ENCODE measurements at regions not wholly inside any gene's neighbourhood (a gene's known extent, or its start where the extent isn't known, plus 50 kb on each side); places are given as distances from the start of the nearest gene placed in this dataset.

- no peak for DNase-seq
These were observed 132.0 kb downstream of the RFLNA start for GRCh38 chr12:124426594-124427555.

GRCh38 chr12:124425667-124426066 is 130.8 kb downstream of the RFLNA start:
- no peak for DNase-seq

- no peak for DNase-seq
These were observed 129.6 kb downstream of the RFLNA start for GRCh38 chr12:124424516-124424905.

- no peak for DNase-seq
These were observed 129.0 kb downstream of the RFLNA start for GRCh38 chr12:124423761-124424515.

GRCh38 chr12:124422570-124423523 is 128.0 kb downstream of the RFLNA start:
- DNase-seq: peak; percentile 92

- DNase-seq: no peak
These were observed 127.3 kb downstream of the RFLNA start for GRCh38 chr12:124422142-124422569.

GRCh38 chr12:124420996-124421674 is 126.2 kb downstream of the RFLNA start:
- DNase-seq: no peak

- DNase-seq: no peak
These were observed 125.4 kb downstream of the RFLNA start for GRCh38 chr12:124420041-124420995.

- no peak for DNase-seq
These were observed 124.6 kb downstream of the RFLNA start for GRCh38 chr12:124419292-124420040.

GRCh38 chr12:124418791-124419190 is 123.9 kb downstream of the RFLNA start:
- DNase-seq: no peak

GRCh38 chr12:124418156-124418555 is 123.3 kb downstream of the RFLNA start:
- DNase-seq: no peak

GRCh38 chr12:124416516-124417395 is 121.9 kb downstream of the RFLNA start:
- DNase-seq: no peak

GRCh38 chr12:124415064-124415463 is 120.2 kb downstream of the RFLNA start:
- no peak for DNase-seq

GRCh38 chr12:124413915-124414314 is 119.0 kb downstream of the RFLNA start:
- DNase-seq: no peak

GRCh38 chr12:124413401-124413800 is 118.5 kb downstream of the RFLNA start:
- no peak for DNase-seq

- no peak for DNase-seq
These were observed 117.7 kb downstream of the RFLNA start for GRCh38 chr12:124412646-124413015.

GRCh38 chr12:124411953-124412645 is 117.2 kb downstream of the RFLNA start:
- no peak for DNase-seq

- DNase-seq: no peak
These were observed 116.5 kb downstream of the RFLNA start for GRCh38 chr12:124411281-124411878.

All from hindlimb muscle (tissue), 1 donor.